ENCODE measurements at regions not wholly inside any gene's neighbourhood (a gene's known extent, or its start where the extent isn't known, plus 50 kb on each side); places are given as distances from the start of the nearest gene placed in this dataset.

DNA sequence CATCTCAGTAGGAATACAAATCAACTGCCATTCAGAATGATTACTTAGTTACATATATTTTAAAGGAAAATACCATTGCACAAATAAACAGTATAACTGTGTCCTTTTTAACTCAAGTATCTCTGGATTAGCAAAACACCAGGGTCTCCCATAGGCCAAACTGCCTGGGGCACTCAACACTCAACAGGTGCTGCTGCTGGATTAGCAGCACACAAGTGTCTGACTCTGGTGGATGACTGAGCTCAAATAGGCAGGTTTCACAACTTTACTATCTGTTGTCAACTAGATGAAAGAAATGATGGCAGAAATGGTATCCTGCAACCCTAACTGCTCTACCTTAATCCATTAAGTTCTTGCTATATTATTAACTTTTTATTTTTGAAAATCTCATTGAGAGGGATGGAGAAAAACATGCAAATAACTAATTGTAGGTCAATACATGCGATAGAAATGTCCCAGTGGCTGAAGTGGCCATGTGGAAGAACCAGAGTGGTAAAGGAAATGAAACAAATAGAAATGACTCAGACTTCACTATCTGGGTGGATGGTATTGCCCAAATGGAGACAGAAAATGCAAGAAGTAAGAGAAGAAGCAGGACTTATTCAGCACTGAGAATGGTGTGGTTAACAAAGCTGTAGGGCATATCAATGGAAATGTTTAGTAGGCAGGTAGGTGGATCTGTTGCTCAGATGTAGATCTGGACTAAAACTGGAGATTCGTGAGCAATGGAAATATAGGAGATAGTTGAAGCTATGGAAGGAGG lies 90.8 kb upstream of the CCDC190 start:
- no peak overlapping the region for H3K4me3 ChIP-seq
- H3K27ac ChIP-seq: no peak overlapping the region
- no peaks in the 10 kb centered on the region for H3K9me3 ChIP-seq
- DNase-seq (no peak), ATAC-seq (no peak)
- H3K27me3 ChIP-seq: no peaks in the 10 kb centered on the region
- H3K4me1 ChIP-seq: no peaks in the 10 kb centered on the region
- WGBS (ENCODE audit: insufficient coverage, low coverage, low lambda C conversion rate, missing lambda C conversion rate): 62% methylated on average over 2 of the region's 2 CpGs
- intact Hi-C loops (cut with DNase I): no loop called here
- no peak for TF ChIP-seq POLR2A (IDR thresholded peaks at IDR 0.05)
- TF ChIP-seq, protein P1, sequence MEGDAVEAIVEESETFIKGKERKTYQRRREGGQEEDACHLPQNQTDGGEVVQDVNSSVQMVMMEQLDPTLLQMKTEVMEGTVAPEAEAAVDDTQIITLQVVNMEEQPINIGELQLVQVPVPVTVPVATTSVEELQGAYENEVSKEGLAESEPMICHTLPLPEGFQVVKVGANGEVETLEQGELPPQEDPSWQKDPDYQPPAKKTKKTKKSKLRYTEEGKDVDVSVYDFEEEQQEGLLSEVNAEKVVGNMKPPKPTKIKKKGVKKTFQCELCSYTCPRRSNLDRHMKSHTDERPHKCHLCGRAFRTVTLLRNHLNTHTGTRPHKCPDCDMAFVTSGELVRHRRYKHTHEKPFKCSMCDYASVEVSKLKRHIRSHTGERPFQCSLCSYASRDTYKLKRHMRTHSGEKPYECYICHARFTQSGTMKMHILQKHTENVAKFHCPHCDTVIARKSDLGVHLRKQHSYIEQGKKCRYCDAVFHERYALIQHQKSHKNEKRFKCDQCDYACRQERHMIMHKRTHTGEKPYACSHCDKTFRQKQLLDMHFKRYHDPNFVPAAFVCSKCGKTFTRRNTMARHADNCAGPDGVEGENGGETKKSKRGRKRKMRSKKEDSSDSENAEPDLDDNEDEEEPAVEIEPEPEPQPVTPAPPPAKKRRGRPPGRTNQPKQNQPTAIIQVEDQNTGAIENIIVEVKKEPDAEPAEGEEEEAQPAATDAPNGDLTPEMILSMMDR (IDR thresholded peaks at IDR 0.05): no peak
- H3K36me3 ChIP-seq: no peaks in the 10 kb centered on the region

DNA sequence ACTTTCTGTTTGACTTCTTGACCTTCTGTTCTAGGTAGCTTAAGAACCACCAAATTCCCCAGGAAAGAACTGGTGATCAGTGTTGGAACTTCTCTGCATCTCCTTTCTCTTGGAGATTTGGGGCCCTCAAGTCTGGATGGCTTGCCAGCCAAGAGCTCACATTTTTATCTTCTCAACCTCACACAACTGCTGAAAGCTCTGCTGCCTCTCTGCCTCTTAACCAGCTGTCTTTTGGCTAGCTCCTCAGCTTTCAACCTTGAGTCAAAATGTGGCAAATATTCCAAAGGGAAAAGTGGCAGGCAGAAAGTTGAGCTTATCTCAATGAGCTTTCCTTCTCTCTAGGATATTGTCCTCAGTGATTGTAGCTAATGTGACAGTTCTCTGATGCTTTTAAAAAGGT lies 89.2 kb upstream of the CCDC190 start:
- H3K4me3 ChIP-seq: no peak overlapping the region
- DNase-seq: no peak
- ATAC-seq: no peak
- H3K36me3 ChIP-seq: no peaks in the 10 kb centered on the region
- TF ChIP-seq, protein P1 (IDR thresholded peaks at IDR 0.05): no peak
- no peak for TF ChIP-seq POLR2A (IDR thresholded peaks at IDR 0.05)
- intact Hi-C loops (cut with DNase I): no loop called here
- no peaks in the 10 kb centered on the region for H3K4me1 ChIP-seq
- no peaks in the 10 kb centered on the region for H3K9me3 ChIP-seq
- H3K27ac ChIP-seq: no peak overlapping the region
- H3K27me3 ChIP-seq: no peaks in the 10 kb centered on the region

DNA sequence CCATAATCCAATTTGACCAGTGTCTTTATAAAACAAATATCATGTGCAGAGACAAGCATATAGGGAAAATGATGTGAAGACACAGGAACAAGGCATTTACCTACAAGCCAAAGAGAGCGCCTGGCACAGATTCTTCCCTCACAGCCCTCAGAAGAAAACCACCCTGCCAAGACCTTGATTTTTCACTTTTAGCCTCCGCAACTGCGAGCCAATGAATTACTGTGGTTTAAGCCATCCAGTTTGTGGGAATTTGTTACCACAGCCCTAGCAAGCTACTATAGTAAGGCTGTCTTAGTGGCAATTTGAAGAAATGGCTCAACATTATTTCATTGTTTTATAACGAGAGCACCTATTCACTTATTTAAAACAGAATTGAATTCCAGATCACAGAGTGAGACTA lies 85.7 kb upstream of the CCDC190 start:
- Histone ChIP-seq H3K4me3 (no peak overlapping the region), H3K36me3 (no peaks in the 10 kb centered on the region), H3K27ac (no peak overlapping the region), H3K4me1 (no peaks in the 10 kb centered on the region), H3K9me3 (no peaks in the 10 kb centered on the region), H3K27me3 (no peaks in the 10 kb centered on the region)
- intact Hi-C loops (cut with DNase I): no loop called here
- TF ChIP-seq, protein P1 (IDR thresholded peaks at IDR 0.05): no peak
- no peak for TF ChIP-seq POLR2A (IDR thresholded peaks at IDR 0.05)
- no peak for DNase-seq
- ATAC-seq: no peak
- WGBS (ENCODE audit: insufficient coverage, low coverage, low lambda C conversion rate, missing lambda C conversion rate): 82% methylated on average over 4 of the region's 4 CpGs

DNA sequence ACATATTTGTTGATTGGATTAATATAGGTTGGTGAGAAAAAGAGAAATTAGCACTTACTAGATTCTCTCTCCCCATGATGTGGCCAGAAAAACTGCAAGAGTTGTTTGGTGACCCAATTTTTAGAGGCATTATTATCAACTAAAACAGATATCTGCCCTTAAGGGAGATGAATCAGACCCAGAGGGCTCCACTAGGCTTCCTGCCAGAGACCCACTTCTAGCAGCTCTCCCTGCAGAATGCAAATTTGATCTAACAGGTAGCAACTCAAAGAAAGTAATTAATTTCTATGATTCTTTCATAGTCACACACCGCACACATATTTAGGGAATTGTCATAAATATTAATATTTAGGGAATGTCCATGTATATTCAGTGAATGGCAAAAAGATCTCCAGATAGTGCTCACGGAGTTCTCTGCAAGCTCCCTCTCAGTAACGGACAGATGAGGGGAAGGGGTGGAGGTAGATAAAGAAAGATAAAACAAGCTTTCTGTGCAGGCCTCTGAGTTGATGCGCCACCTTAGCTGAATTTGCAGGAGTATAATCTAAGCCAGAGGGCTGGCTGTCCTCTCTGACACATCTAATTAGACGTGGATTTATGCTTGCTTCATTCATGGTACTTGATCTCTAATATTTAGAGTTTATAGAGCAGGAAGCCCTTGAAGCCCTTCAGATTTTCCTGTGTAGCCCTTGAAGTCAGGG lies 84.1 kb upstream of the CCDC190 start:
- TF ChIP-seq, protein P1 (IDR thresholded peaks at IDR 0.05): no peak
- no peak for TF ChIP-seq POLR2A (IDR thresholded peaks at IDR 0.05)
- WGBS (ENCODE audit: insufficient coverage, low coverage, low lambda C conversion rate, missing lambda C conversion rate): 55% methylated on average over 5 of the region's 5 CpGs
- ATAC-seq (no peak), DNase-seq (no peak)
- no peaks in the 10 kb centered on the region for H3K4me1 ChIP-seq
- no peaks in the 10 kb centered on the region for H3K9me3 ChIP-seq
- H3K27ac ChIP-seq: no peak overlapping the region
- no peak overlapping the region for H3K4me3 ChIP-seq
- intact Hi-C loops (cut with DNase I): no loop called here
- H3K36me3 ChIP-seq: no peaks in the 10 kb centered on the region
- no peaks in the 10 kb centered on the region for H3K27me3 ChIP-seq

All from right lobe of liver (tissue), 6 donors.